ENCODE measurements at regions not wholly inside any gene's neighbourhood (a gene's known extent, or its start where the extent isn't known, plus 50 kb on each side); places are given as distances from the start of the nearest gene placed in this dataset.

GRCh38 chr15:87123676-87124382 lies 1044.2 kb downstream of the AGBL1 start:
- Mint-ChIP-seq H3K27me3 (no peaks in the 10 kb centered on the region), H3K36me3 (ENCODE audit: low read depth) (no peaks in the 10 kb centered on the region), H3K9me3 (no peaks in the 10 kb centered on the region), H3K4me1 (ENCODE audit: low read depth) (no peaks in the 10 kb centered on the region), H3K4me3 (no peak overlapping the region), H3K27ac (no peak overlapping the region)
- intact Hi-C loops (cut with micrococcal nuclease) = no loop called here
- DNase-seq (no peak), ATAC-seq (no peak)
- TF ChIP-seq CTCF (IDR thresholded peaks at IDR 0.05) = no peak
- ChIA-PET CTCF (no interaction called here), POLR2A (no interaction called here)

- intact Hi-C loops (cut with micrococcal nuclease) = no loop called here
- H3K4me1 Mint-ChIP-seq (ENCODE audit: low read depth) = no peaks in the 10 kb centered on the region
- TF ChIP-seq CTCF (IDR thresholded peaks at IDR 0.05) = no peak
- H3K9me3 Mint-ChIP-seq = no peaks in the 10 kb centered on the region
- no peak overlapping the region for H3K4me3 Mint-ChIP-seq
- no peak overlapping the region for H3K27ac Mint-ChIP-seq
- CTCF ChIA-PET = no interaction called here
- DNase-seq (no peak), ATAC-seq (no peak)
- H3K36me3 Mint-ChIP-seq (ENCODE audit: low read depth) = no peaks in the 10 kb centered on the region
- POLR2A ChIA-PET = no interaction called here
- H3K27me3 Mint-ChIP-seq = no peaks in the 10 kb centered on the region
Measured at GRCh38 chr15:87121336-87121735, 1041.7 kb downstream of the AGBL1 start.

- Mint-ChIP-seq H3K4me3 (no peak overlapping the region), H3K36me3 (ENCODE audit: low read depth) (no peaks in the 10 kb centered on the region), H3K9me3 (no peaks in the 10 kb centered on the region), H3K27ac (no peak overlapping the region), H3K27me3 (no peaks in the 10 kb centered on the region), H3K4me1 (ENCODE audit: low read depth) (no peaks in the 10 kb centered on the region)
- ChIA-PET POLR2A (no interaction called here), CTCF (no interaction called here)
- TF ChIP-seq CTCF (IDR thresholded peaks at IDR 0.05) = no peak
- intact Hi-C loops (cut with micrococcal nuclease) = no loop called here
- ATAC-seq (no peak), DNase-seq (no peak)
Measured at GRCh38 chr15:87120555-87120954, 1040.9 kb downstream of the AGBL1 start.

GRCh38 chr15:87118846-87119245 lies 1039.2 kb downstream of the AGBL1 start:
- H3K27me3 Mint-ChIP-seq = no peaks in the 10 kb centered on the region
- ATAC-seq = no peak
- no peak for DNase-seq
- no peaks in the 10 kb centered on the region for H3K9me3 Mint-ChIP-seq
- no peaks in the 10 kb centered on the region for H3K36me3 Mint-ChIP-seq (ENCODE audit: low read depth)
- CTCF ChIA-PET = no interaction called here
- no peak overlapping the region for H3K27ac Mint-ChIP-seq
- TF ChIP-seq CTCF (IDR thresholded peaks at IDR 0.05) = no peak
- no peak overlapping the region for H3K4me3 Mint-ChIP-seq
- intact Hi-C loops (cut with micrococcal nuclease) = no loop called here
- POLR2A ChIA-PET = interaction anchor here (0.8 kb wide), 1 partner anchor 185 kb away, joined by 3 read pairs; no protein-coding TSS in a partner anchor
- H3K4me1 Mint-ChIP-seq (ENCODE audit: low read depth) = no peaks in the 10 kb centered on the region

GRCh38 chr15:87118435-87118834 lies 1038.8 kb downstream of the AGBL1 start:
- no peaks in the 10 kb centered on the region for H3K9me3 Mint-ChIP-seq
- POLR2A ChIA-PET = no interaction called here
- intact Hi-C loops (cut with micrococcal nuclease) = no loop called here

More at GRCh38 chr15:87118435-87118834, 1038.8 kb downstream of the AGBL1 start:
- Mint-ChIP-seq H3K27ac (no peak overlapping the region), H3K27me3 (no peaks in the 10 kb centered on the region), H3K4me1 (ENCODE audit: low read depth) (no peaks in the 10 kb centered on the region), H3K36me3 (ENCODE audit: low read depth) (no peaks in the 10 kb centered on the region), H3K4me3 (no peak overlapping the region)
- CTCF ChIA-PET = no interaction called here
- ATAC-seq = no peak
- DNase-seq = no peak
- TF ChIP-seq CTCF (IDR thresholded peaks at IDR 0.05) = no peak
